Testis (tissue), 2 donors: ENCODE measurements at regions not wholly inside any gene's neighbourhood (a gene's known extent, or its start where the extent isn't known, plus 50 kb on each side); places are given as distances from the start of the nearest gene placed in this dataset.

ENCODE experiments used
- CTCF ChIP-seq, 3 experiments: fragments of 450-650 bp in 2 of 3; fragments of 200-600 bp in 1 of 3; sonication (generic) in 1 of 3; IDR thresholded peaks; one replicate each; pipeline ENCODE4 v1.5.1; 2016 to 2019; ENCODE audit warnings: antibody characterized with exemption in 3 of 3, mild to moderate bottlenecking in 2 of 3, moderate library complexity in 1 of 3
- POLR2A ChIP-seq: fragments of 450-650 bp; IDR thresholded peaks from one replicate; pipeline ENCODE4 v1.6.1; 2017; ENCODE audit warnings: antibody characterized with exemption, mild to moderate bottlenecking, moderate library complexity

- TF ChIP-seq CTCF (IDR thresholded peaks at IDR 0.05) (no peak), POLR2A (no peak)
Observed at GRCh38 chr15:39406485-39406884, 174.4 kb upstream of the THBS1 start.
